CD4-positive, alpha-beta T cell treated with Interleukin-6 at 100 ng/mL for 8 hours (primary cell): ENCODE measurements at regions not wholly inside any gene's neighbourhood (a gene's known extent, or its start where the extent isn't known, plus 50 kb on each side); places are given as distances from the start of the nearest gene placed in this dataset.
"Not testable (repeated sequence)": the region's sequence is repeated elsewhere in the genome, so short reads cannot be mapped to it uniquely, and the experiment has no call there.

Experiments
- DNase-seq: peaks from one replicate; pipeline ENCODE4 v3.0.0-alpha.2; 2020; ENCODE audit warnings: mixed read lengths, low spot score

DNA sequence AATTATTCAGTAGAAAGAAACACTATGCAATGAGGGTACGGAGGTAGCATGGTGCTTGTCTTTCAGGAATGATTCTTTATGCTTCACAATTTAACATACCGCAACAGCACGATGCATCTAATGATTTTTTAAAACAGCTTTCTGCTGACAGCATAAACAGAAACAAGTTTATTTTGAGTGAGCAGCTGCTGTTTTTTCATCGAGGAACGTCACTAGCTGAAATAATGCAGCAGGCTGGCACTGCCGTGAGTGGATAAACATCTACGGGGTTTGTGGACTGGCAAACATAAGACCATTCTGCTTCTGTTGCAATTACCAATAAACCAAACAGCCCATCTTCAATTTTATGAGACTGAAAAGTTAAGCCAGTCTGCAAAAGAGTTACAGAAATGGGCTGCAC is 871.8 kb downstream of the RPS29 start:
- DNase-seq = no peak

DNA sequence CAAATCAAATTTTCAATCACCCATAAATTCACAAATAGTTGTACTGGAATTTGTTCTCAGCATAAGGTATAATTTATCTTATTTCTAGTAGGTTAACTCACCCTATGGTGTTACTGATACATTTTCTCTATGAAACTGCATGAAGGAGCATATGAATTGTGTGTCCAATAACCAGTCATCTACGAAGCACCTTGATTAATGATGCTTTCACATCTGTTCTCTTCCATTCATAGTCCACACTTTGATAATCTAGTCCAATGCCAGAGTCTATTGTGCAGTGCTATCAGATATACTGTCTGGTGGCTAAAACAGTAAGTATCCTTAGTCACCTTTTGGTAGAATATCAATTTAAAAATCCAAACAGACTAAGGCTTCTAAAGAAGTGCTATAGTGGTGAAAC is 876.0 kb downstream of the RPS29 start:
- DNase-seq = no peak

DNA sequence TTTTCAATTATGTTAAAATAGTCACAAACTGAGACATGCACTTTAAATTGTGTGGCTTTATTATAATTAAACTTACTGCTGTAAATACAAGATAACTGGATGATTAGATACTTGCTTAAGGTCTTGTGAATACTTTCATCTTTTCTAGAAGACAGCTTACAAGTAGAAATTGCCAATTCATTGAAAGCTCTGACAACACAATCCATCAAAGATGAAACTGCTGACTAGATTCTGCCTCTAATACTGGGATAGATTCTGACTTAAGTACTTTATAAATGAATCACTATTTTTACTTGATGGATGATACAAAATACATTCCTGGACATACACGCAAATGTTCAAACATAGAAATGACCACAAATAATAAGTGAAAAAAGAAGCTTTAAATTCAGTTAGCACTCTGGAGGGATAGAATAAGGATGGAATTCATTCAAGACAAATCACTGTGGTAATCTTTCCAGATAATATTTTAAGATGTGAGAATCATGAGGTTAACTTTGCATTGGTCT is 876.8 kb downstream of the RPS29 start:
- no peak for DNase-seq

DNA sequence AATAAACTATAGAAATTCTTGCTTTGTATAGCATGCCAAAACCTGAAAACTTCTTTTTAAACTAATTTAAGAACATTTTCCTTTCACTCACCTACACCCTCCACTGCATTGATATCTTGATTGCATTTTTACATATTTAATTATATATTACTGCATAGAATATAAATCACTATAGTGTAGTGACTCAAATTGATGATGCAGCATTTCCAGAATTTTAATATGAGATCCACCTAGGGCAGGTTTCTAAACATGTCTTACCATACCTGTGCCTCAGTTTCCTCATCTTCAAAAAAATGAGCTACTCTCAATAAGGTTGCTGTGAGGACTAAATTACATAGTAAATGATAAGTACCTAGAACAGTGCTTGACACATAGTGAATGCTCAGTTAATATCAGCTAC is 881.5 kb downstream of the RPS29 start:
- no peak for DNase-seq

DNA sequence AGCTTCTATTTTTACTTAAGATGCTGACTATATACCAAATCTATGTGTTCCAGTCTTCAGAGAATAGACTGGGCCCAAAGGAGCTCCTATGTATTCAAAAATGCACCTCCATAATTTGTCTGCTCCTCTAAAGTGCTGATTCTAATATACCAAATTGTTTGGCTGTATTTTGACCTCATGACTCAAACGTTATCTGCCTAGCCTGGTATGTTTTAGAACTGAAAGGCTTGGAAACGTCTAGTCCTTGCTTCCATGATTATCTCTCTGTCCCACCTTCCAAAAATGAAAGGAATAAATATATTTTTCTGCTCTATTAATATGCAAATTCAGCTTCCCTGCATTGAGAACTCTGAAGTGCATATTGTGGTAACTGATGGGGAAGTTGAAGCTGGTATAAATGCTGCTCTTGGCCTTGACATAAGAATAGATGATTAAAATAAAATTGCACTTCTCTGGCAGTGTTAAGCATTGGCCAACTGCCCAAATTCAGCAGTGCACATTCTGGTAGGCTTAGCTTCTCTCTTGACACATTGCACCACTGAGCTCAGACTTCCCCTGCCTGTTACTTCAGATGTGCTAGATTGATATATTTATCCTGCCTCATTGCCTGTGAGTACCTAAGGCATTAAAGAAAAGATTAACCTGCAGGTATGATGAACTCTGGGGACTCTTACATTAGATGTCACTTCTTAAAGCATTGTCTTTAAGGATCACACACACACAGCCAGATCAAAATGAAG is 882.3 kb downstream of the RPS29 start:
- DNase-seq = no peak

DNA sequence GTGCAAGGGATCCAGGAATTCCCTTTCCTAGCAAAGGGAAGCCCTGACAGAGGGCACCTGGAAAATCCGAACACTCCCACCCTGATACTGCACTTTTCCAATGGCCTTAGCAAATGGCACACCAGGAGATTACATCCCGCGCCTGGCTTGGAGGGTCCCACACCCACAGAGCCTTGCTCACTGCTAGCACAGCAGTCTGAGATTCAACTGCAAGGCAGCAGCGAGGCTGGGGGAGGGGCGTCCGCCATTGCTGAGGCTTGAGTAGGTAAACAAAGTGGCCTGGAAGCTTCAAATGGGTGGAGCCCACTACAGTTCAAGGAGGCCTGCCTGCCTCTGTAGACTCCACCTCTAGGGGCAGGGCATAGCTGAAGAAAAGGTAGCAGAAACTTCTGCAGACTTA is 888.8 kb downstream of the RPS29 start:
- DNase-seq = not testable (repeated sequence)

DNA sequence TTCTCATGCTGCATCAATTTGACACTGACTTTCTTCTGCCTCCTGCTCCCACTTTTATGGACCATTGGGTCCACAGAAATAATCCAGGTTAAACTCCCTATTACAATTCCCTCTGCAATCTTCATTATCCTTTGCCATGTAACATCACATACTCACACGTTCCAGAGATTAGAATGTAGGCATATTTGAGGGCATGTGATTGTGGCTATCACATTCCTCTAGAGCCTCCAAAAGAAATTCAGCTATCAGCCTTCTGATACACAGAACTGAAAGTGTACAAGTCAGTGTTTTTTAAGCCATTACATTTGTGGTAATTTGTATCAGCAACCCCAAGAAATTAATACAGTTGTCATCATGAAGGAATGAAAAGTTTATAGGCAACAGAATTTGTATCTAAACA is 892.4 kb downstream of the RPS29 start:
- no peak for DNase-seq

DNA sequence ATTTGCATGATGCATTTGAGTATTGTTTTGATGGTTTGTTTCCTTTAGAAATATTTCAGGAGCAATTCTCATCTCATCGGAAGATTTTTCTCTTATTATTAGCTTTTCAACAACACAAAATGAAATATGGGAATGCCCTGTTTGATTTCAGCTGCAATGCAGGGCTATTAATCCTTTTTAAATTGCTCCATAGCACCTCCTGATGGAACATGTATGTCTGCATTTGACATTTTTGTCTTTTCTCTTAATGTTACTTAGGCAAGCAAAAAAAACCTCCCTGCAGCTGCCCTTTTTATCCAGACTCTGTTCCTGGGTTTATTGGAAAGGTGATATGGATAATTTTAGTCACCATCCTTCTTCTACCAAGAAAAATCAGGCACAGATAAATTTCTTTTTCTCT is 895.8 kb downstream of the RPS29 start:
- DNase-seq = no peak

DNA sequence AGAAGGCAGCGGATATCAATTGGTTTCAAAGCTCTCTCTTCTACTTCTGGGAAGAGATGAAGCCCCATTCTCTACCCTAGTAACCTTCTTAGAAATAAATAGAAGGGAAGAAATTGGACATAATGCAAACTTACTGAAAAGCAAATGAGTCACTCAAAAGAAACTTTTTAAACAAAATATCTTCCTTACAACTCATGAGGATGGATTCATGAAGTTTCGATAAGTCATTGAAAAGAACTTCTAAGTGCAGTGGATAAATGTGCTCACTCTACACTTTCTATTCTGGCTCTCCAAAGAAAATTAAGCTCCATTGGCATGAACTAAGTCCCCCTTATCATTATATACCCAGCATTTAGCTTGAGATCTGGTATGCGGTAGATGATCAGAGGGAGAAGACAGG is 899.5 kb downstream of the RPS29 start:
- DNase-seq = no peak

DNA sequence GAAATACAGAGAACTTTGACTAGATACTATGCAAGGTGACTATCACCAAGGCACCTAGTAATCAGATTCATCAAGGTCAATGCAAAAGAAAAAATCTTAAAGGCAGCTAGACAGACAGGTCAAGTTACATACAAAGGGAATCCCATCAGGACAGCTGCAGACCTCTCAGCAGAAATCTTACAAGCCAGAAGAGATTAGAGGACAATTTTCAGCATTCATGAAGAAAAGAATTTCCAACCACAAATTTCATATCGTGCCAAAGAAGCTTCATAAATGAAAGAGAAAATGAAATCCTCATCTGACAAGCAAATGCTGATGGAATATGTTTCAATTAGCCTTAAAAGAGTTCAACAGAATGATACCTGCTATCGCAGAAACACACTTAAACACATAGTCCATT is 913.7 kb downstream of the RPS29 start:
- DNase-seq = no peak

DNA sequence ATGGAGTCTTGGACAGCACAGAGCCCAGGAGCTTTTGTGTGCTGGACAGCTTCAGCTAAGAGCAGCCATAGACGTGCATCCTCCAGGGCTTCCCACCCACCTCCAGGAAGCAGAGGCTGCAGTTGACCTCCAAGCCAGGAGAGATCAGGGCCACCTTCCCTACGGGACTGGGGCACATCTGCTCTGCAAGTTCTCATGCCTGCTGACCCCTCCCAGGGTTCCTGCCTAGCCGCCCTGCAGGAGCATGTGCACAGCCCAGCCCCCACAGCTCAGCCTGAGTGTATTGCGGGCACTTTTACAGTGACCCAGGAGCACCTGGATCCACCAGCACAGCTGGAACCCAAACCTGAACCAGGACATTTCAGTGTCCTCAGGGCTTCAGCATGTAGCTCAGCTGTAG is 915.2 kb downstream of the RPS29 start:
- DNase-seq = no peak

DNA sequence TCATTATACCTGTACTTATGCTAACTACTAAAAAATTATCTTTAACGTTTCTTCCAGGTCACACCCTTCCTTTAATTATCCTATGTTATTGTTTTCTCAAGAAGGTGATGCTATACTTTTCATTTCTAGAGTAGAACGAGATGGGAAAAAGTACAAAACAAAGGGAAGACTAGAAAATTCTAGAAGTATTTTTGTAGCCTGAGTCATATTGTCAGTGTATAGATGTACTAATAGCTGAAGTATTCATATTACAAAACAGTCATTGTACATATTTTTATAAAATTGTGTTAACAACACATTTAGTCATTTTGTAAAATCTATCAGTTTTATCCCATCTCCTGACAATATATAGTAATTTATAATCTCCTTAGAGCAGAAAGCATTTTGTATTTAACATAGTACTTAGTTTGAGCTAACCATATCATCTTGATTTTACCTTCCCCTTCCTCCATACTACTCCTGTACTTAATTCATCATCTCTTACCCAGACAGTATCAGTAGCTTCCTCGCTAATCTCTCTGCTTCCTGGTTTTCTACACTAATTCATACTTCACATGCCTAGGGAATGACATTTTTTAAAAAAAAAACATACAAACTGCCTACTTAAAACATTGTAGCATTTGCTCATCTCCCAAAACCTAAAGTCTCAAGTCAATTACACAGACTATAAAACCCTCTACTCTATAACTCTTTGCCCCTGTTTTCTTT is 920.9 kb downstream of the RPS29 start:
- no peak for DNase-seq

DNA sequence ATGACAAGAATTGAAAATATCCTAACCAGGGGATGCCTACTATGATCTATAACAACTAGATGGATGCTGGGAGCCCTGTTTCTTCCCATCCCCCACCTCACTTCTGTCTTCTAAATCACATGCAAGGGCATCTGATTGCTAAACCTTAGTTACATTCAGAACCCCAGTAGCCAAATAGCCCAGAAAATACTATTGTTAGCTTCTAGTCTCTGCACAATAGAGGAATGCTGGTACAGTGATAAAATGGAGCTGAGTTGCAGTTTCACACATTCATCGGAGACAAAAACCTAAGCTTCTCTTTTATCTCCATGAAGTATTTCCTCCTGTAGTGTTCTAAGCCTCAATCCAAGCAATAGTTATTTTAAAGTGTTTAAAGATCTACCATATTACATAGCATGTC is 942.9 kb downstream of the RPS29 start:
- no peak for DNase-seq

DNA sequence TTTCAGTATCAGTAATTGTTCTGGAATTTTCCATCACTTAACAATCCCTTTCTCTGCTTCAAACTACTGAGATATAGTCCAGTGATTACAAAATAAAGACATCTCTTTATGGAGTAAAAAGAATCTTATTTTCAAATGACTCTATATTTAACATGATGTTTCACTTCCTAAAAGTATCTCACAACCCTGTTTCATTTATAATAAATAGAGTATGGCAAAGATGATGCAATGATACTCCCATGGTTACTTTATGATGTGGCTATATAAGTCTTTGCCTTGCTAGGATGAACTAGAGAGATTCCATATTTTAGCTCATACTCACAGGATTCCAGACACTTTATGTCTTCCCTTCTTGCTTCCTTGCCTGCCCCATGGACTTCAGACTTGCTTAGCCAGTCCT is 953.5 kb upstream of the MDGA2 start:
- no peak for DNase-seq

DNA sequence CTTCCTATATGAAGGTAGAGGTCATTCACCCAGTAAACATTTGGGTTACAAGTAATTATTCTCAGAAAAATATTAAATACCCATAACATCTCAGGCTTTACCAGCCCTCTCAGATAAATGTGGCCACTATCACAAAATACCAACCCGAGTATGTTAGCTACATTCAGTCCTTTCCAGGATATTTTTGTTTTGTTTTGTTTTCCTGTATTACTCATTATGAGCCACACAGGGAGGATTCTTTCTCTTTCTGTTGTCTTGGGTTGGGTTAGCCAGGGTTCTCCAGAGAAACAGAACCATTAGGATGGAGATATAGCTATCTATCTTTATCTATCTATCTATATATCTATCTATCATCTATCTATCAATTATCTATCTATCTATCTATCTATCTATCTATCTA is 947.6 kb upstream of the MDGA2 start:
- no peak for DNase-seq

DNA sequence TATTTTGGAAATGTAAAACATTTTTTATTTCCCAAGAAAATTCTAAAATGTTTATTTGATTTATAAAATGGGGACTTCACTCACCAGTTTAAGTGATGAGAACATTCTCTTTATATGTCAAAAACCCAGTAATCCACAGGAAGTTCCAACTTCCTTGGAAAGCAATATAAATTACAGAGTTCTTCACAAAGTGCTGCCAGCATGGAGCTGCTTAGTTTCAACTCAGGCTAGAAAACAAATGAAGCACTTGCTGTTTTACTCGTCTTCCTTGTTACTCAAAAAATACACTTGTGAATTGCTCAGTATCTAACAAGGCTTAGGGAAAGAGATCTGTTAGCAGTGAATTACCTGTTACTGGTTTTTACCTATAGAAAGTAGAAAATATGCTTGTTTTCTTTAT is 942.7 kb upstream of the MDGA2 start:
- no peak for DNase-seq

DNA sequence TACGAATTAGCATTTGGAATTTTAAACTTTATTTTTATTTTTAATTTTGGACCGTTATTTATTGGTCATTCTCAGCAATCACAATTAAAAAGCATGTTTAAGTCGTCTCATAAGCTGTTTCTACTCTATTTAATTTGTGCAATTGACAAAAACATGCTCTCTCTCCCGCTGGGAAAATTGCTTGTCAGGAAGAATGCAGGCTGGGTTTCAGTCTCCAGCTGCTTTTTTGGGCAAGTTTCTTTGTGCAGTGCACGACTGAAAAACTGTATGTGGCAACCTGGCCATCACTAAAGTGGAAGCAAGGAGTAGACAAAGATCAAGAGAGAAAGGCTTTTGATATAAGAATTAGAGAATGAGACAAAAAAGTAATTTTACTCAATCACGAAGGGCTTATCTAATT is 941.5 kb upstream of the MDGA2 start:
- no peak for DNase-seq

DNA sequence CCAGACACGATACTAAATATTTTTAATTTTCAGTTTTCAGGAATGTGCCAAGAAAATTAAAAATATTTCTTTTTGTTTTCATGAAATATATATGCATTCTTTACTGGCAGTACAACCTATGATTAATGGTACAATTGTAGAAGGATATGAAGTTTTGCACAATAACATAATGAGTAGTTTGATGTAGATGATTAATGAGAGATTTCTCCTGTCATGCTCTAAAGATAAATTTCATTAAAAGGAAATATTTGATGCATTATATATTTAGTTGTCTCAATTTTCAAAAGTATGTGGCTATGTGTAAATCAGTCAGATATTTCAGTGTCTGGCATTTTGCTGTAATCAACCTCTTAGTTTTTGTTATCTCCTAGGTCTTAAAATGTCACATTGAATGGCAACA is 940.2 kb upstream of the MDGA2 start:
- no peak for DNase-seq

DNA sequence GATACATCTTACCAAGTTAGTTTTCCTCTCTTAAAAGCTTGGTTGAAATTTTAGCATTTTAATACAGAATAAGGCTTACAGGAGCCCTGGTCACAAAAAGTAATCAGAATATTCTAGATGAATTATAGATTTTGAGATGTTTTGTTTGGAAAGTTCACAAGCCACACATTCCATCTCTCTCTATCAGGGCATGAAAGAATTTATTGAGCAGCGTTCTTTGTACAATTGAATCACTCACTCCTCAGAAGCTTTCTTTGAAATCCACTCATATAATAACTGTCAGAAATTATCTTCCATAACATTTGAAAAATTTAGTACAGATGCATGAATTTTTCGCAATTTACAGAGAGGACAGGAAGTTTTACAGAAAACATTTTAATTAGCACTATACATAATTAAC is 938.6 kb upstream of the MDGA2 start:
- no peak for DNase-seq

DNA sequence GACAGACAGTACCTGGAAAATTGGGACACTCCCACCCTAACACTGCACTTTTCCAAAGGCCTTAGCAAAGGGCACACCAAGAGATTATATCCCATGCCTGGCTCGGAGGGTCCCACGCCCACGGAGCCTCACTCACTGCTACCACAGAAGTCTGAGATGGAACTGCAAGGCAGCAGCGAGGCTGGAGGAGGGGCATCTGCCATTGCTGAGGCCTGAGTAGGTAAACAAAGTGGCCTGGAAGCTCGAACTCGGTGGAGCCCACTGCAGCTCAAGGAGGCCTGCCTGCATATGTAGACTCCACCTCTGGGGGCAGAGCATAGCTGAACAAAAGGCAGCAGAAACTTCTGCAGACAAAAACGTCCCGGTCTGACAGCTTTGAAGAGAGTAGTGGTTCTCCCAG is 931.6 kb upstream of the MDGA2 start:
- DNase-seq = not testable (repeated sequence)

DNA sequence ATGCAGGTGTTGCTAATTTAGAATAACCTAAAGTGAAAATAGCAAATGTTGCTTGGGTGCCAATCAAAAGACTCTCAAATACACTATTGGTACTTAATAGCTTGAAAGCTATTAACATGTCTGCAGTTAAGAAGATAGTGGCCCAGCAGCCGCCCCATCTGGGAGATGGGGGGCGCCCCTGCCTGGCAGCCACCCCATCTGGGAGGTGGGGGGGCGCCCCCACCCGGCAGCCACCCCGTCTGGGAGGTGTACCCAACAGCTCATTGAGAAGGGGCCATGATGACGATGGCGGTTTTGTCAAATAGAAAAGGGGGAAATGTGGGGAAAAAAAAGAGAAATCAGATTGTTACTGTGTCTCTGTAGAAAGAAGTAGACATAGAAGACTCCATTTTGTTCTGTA is 923.1 kb upstream of the MDGA2 start:
- DNase-seq = no peak

DNA sequence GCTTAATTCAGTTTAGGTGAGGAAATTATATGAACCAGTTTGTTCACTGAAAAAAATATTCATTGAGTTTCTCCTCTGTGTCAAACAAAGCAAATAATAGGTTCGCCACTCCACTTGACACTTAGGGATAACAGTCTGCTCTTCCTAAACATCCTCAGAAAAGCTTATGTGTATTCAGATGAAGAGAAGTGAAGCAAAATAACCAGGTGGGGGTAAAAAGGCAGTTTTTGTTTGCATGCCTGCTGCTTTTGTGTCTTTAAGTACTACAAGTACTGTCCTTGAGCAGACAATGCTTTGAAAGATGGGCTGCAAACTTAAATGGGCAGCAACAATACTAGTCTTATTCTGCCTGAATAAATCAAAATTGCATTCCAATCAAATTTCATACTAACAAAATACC is 910.7 kb upstream of the MDGA2 start:
- no peak for DNase-seq

DNA sequence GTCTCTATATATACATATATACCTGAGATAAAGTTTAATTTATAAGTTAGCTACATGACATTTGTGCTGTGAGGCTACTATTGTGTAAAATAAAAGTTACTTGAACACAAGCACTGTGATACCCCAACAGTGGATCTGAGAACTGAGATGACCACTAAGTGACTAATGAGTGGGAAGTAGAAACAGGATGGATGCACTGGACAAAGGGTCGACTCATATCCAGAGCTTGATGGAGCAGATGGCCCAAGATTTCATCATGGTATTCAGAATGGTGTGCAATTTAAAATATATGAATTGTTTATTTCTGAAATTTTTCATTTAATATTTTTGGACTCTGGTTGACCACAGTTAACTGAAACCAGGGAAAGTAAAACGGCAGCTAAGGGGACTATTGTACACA is 908.6 kb upstream of the MDGA2 start:
- no peak for DNase-seq

DNA sequence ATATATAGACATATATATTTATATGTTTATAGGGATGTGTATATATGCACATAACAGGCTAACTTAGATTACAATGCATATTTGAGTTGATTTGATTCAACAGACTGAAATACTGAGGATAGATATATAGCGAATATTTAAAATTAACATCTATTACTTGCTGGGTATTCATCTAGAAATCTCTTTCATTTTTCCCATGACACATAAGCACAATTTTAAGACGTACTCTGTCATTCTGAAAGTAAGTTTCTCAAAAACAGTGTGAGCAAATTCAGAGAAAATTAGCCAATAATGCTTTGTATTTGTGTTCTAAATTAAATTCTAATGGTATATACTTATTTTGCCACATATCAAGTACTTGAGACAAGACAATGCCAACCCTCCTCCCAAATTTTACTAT is 907.5 kb upstream of the MDGA2 start:
- DNase-seq = no peak
